Prostate gland (tissue), 2 donors: ENCODE measurements at regions not wholly inside any gene's neighbourhood (a gene's known extent, or its start where the extent isn't known, plus 50 kb on each side); places are given as distances from the start of the nearest gene placed in this dataset.

Experiments used
- CTCF ChIP-seq, 4 experiments: fragments of 200-600 bp in 2 of 4; fragments of 450-650 bp in 2 of 4; sonication (generic) in 2 of 4; IDR thresholded peaks; 1 replicate in 3 of 4; 2 replicates in 1 of 4; pipeline ENCODE4 v1.5.1; 2016 to 2019; ENCODE audit warnings: antibody characterized with exemption in 4 of 4, mild to moderate bottlenecking in 2 of 4, moderate library complexity in 2 of 4
- POLR2A ChIP-seq: fragments of 450-650 bp; IDR thresholded peaks from one replicate; pipeline ENCODE4 v1.6.1; 2016; ENCODE audit warnings: antibody characterized with exemption, mild to moderate bottlenecking
- POLR2AphosphoS5 ChIP-seq: sonication (generic); formaldehyde crosslinking; IDR thresholded peaks from one replicate; pipeline ENCODE4 v1.6.1; 2017; ENCODE audit warnings: antibody characterized with exemption

GRCh38 chr11:92595052-92595451, 370.4 kb downstream of the FAT3 start:
- TF ChIP-seq CTCF (IDR thresholded peaks at IDR 0.05) (no peak), POLR2A (no peak), POLR2AphosphoS5 (no peak)
